Dedifferentiated amniotic fluid mesenchymal stem cell (primary cell): ENCODE measurements at regions not wholly inside any gene's neighbourhood (a gene's known extent, or its start where the extent isn't known, plus 50 kb on each side); places are given as distances from the start of the nearest gene placed in this dataset.

ENCODE experiments used
- DNase-seq: peaks from one replicate; pipeline ENCODE4 v3.0.0-alpha.2; 2016; ENCODE audit errors: extremely low spot score

- DNase-seq: no peak
Observed at GRCh38 chr2:191559569-191559968, 118.4 kb upstream of the NABP1 start.

DNA sequence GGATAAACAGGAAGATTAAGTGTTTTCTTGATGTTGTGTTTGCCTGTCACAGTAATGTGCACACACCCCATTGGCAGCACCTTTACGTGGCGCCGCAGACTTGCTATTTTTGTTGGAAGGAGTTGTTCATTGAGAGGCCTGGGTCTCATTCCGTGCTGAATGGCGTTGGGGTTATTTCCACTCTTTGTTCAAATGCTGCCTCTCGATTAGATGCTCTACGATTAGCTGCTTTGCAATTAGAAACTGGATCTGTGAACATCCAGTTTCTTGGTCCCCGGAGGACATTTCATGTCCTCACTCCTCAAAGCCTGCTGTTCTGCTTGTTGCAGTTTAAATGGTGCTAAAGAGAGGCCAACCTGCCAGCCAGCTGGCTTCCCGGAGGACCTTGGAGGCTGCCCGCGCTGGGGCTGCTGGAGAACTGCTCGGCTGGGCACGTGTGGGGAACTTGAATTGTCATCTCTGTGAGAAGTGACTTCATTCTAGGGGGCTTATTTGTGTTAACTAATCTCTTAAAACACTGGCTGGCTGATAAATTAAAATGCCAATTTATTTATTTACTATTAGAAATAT is 117.4 kb upstream of the NABP1 start:
- no peak for DNase-seq

DNA sequence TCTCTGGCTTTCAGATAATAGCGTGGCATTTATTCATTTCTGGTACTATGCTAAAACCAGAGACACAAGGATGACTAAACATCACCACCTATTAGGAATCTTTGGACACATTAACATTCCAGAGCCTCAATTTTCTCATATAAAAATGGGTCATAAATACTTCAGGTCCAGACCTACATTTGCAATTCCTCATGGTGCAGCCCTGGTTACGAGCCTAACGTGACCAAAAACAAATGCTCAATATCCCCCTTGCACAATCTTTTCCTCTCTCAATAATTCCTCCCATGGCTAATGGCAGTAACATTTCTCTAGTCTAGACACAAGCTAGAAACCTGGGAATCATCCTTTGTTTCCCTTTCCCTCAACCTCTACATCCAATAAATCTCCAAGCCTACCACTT is 112.8 kb upstream of the NABP1 start:
- DNase-seq: no peak

DNA sequence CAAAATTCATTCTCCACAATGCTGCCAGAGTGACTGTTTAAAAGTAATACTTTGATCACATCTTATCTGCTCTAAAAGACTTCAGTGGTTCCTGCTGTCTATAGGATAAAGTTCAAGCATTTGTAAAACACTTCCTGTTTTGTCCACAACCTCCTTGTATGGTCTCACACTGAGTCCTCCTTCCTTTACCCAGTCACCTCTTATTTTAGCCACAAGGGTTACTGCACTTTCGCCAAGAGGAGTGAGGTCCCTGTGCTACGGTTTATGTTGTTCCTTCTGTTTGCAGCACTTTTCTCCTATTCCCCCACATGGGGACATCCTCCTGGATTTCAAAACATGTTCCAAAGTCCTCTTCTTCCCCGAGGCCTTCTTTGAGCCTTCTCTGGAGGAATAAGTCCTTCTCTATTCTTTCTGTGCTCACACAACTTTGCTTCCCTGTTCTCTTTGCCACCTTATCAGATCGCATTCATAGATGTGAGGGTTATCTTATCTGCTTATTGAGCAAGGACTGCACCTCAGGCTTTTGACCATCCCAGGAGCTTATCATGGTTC is 112.2 kb upstream of the NABP1 start:
- DNase-seq: no peak

DNA sequence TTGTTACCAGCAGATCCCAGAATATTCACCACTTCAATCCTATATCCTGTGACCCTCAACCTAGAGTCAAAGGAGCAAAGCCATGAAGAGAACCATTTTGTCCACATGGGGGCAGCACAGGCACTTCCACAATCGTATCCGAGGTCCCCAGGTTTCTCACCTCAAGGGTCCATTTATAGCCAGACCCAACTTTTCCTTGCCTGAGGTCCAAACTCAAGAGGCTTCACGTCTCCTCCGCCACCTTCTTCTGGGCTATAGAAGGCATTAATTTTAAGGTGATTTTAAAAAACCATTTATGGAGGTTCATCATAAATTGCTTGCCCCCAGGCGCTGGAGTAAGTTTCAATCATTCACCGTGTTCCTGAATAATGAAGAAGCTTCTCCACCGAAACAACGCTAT is 111.6 kb upstream of the NABP1 start:
- DNase-seq: peak; percentile 63

DNA sequence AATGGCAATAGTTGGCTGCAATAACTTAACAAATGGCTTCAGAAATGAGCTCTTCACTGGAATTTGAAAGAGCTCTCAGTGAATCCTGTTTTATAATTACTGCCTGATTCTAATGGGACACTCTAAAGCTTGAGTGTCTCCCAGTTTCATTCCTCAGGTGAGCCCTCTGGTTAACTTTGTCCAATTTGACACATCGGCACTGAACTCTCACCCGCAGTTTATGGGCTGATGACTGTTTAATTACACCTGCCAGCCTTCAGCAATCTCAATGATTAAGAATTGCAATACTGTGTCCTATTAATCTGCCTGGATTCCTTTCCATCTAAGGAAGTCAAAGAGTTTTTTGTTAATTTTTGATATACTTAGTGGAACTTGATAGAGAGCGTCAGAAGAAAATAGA is 110.7 kb upstream of the NABP1 start:
- DNase-seq: no peak

DNA sequence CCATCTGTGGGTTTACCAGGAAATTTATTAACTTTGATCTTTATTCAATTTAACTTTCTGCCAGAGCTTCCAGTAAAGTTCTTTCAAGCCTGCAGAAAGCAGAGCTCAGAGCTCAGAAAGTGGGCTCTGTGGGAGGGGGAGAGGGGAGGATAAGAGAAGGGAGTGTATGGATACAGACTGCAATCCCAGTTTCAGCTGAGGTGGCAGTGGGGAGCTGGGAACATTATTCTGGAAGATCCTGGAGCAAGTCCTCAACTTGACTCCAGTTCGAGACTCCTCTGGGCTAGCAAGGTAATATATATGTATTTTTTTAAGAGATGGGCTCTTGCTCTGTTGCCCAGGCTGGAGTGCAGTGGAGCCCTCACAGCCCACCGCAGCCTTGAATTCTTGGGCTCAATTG is 108.9 kb upstream of the NABP1 start:
- no peak for DNase-seq

GRCh38 chr2:191571163-191571769 is 106.7 kb upstream of the NABP1 start:
- DNase-seq: peak; percentile 61

DNA sequence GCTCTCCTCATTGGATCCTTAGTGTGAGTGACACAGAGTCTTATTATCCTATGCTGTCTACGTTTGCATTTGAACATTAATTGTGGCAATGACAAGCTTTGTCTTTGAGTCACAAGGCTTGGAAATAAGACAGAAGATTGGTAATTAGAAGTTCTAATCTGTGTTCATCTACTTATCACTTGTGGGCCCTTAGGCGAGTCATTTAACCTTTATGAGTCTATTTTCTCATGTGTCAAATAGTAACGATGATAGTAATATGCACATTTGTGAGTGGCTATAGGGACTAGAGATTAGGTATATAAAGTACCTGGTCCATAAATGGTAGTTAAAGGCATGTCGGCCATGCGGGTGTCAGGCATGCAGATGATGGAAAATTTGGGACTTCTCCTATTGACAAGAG is 105.6 kb upstream of the NABP1 start:
- no peak for DNase-seq

GRCh38 chr2:191573216-191573615 is 104.7 kb upstream of the NABP1 start:
- DNase-seq: no peak

- no peak for DNase-seq
Observed at GRCh38 chr2:191574232-191574631, 103.7 kb upstream of the NABP1 start.

DNA sequence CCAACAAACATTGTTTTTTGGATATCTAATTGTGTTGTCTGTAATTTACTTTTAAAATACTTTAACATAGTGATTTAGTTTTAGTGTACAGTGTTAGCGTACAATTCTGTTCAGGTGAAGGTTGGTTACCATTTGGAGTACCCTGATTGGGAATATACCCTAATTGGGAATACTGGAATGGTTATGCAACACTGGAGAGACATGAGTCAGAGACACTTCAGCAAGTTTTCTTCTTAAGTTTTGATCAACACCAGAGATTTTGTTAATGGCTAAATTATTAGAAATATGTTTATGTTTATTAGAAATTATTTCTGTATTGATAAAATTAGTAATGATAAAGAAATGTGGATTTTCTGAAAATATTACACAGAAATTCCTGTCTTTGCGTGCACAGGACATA is 100.3 kb upstream of the NABP1 start:
- no peak for DNase-seq

GRCh38 chr2:191578031-191578430 is 99.9 kb upstream of the NABP1 start:
- no peak for DNase-seq

DNA sequence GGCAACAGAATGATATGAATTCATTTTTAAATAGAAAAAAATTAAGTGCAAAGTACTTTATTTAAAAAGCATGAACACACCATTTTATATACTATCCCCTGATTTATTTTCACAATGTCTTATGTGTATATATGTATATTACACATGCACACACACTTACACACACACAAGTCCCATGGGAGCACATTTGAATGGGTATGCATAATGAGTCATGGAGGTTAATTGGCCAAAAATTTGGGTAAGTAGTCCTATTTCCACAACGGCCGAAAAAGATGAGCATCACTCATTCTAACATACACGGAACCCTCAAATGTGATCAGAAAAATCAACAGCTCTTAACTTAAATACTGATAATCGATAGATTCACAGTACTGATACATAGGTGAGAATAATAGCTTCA is 97.4 kb upstream of the NABP1 start:
- no peak for DNase-seq

GRCh38 chr2:191581003-191581402 is 96.9 kb upstream of the NABP1 start:
- DNase-seq: no peak

- peak; percentile 54 for DNase-seq
Observed at GRCh38 chr2:191582355-191582754, 95.6 kb upstream of the NABP1 start.

DNA sequence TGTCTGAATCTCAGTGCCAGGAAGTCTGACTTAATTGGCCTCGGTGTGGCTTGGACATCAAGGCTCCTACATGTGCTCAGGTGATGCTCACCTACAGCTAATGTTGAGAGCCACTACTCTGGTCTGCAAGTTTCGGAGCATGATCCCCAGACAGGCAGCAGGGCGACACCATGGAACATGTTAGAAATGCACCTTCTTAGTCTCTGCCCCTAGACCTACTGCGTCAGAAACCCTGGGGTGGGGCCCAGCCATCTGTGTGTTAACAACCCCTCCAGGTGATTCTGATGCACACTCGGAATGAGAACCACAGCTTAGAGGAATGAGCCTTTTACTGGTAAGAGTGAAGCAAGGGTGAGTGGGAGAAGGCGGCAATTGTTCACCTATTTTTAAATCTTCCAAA is 86.9 kb upstream of the NABP1 start:
- DNase-seq: no peak

DNA sequence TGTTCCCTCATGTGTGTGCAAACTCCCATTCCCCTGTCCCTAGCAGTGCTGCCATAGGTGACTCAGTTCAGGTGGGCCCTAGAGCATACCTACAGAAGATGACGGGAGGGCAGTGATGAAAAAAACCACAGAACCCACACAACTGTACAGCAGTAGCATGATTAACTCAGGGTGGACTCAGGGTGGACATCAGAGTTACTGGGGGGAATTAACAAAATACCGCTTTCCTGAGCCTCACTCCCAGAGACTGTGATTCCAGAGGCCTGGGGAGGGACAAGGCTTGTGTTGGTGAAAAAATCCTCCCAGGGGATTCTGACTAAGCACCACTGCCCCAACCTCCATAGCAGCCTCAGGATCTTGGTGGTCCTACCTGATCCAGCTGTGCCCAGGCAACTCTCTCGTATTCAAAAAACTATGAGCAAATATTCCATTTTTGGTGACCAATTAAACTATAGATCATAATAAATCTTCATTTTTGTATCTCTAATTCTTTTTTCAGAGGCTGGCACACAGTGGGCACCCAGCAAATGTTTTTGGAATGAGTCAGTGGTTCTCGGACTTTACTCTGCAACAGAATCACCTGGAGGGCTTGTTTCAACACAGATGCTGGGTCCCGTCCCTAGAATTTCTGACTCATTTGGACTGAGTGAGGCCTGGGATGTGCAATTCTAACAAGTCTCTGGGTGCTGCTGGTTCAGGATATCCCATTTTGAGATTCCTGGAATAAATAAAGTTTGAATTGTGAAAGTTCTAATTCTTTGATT is 84.1 kb upstream of the NABP1 start:
- DNase-seq: no peak

GRCh38 chr2:191597186-191597751 is 80.7 kb upstream of the NABP1 start:
- no peak for DNase-seq

DNA sequence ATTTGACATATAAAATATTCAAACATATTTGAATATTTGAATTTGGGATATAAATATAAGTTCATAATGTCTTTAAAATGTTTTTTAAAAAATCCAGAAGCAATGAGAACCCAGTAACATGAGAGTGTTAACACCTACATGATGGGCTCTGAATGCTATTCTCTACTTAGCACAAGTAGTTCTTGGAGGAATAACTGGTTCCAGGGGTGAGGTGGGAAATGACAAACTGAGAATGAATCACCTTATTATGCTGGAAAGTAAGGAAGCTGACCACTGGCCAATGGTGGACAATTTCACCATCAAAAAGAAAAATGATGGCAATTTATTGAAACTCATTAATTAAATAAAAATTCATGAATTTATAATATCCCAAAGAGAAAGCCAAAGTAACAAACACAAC is 79.6 kb upstream of the NABP1 start:
- DNase-seq: no peak

DNA sequence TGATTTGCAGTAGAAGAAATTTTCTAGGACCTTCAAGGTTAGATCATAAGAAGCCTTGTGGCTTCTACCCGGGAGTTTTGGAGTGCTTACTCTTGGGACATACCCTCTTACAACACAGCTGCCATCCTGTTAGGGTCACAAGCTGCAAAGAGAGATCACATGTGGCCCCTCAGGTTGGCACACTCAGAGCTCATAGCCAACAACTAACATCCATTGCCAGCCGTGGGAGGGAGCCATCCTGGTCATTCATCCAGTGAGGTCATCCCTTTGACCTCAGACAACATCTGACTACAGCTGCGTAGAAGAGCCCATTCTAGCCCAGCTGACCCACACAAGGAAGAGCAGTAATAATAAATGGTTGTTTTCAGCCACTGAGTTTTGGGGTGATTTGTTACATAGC is 76.9 kb upstream of the NABP1 start:
- DNase-seq: no peak

DNA sequence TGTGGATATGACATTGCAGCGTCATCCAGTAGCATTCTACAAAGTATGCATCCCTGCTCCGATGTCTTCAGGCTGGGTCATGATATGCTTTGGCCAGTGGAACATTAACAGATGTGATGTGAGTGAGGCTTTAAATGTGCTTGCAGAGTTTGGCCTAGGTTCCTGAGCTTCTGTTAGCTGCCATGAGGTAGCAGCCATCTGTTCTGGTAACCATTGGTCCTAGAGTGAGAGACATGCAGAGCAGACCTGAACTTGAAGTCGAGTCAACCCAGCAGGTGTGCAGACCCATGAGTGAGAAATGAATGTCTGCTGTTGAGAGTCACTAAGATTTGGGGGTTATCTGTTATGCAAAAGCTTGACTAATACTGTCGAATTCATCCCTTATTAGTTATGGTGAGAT is 73.8 kb upstream of the NABP1 start:
- DNase-seq: no peak

DNA sequence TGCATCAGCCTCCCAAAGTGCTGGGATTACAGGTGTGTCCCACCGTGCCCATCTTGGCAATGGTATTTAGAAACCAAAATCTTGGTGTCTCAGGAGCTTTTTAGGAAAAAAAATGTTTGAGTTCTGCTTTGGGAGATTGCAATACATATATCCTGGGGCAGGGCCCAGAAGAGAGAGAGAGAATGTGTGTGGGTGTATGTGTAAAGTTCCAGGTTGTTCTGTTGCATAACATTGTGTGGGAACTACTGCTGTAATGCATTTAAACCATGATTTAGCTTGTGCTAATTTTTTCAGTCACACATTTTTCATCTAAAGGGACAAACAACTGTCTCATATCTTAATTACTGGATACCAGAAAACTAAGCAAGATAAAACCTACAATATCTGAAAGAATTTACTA is 70.8 kb upstream of the NABP1 start:
- DNase-seq: no peak
